ENCODE measurements at regions not wholly inside any gene's neighbourhood (a gene's known extent, or its start where the extent isn't known, plus 50 kb on each side); places are given as distances from the start of the nearest gene placed in this dataset.

GRCh38 chr6:21811484-21811883 is 217.9 kb downstream of the SOX4 start:
- TF ChIP-seq CTCF (IDR thresholded peaks at IDR 0.05): no peak
- no peak for TF ChIP-seq POLR2AphosphoS5 (IDR thresholded peaks at IDR 0.05)
- TF ChIP-seq POLR2A (IDR thresholded peaks at IDR 0.05; ENCODE audit: low read depth): no peak
- TF ChIP-seq EP300 (IDR thresholded peaks at IDR 0.05): no peak

Measured in esophagus muscularis mucosa (tissue), 4 donors.